HUES48 (cell line): ENCODE measurements at regions not wholly inside any gene's neighbourhood (a gene's known extent, or its start where the extent isn't known, plus 50 kb on each side); places are given as distances from the start of the nearest gene placed in this dataset.

ENCODE experiments used
- H3K27ac ChIP-seq: one replicate; pipeline ENCODE4 v1.7.0; 2013; ENCODE audit warnings: low read depth, low read length, inconsistent platforms
- H3K27me3 ChIP-seq: 2 replicates; pipeline ENCODE4 v1.6.1; 2013; ENCODE audit warnings: mild to moderate bottlenecking, low read length; ENCODE audit not compliant: control insufficient read depth, insufficient read depth
- H3K36me3 ChIP-seq: 2 replicates; pipeline ENCODE4 v1.6.1; 2013; ENCODE audit warnings: low read length; ENCODE audit not compliant: control insufficient read depth, insufficient read depth
- H3K4me1 ChIP-seq: 2 replicates; pipeline ENCODE4 v1.6.1; 2013; ENCODE audit warnings: mild to moderate bottlenecking, low read length; ENCODE audit not compliant: control insufficient read depth, insufficient read depth
- H3K4me3 ChIP-seq: 2 replicates; pipeline ENCODE4 v1.5.1; 2013; ENCODE audit warnings: mild to moderate bottlenecking, low read depth, low read length
- H3K9ac ChIP-seq: 2 replicates; pipeline ENCODE4 v1.6.1; 2013; ENCODE audit warnings: mild to moderate bottlenecking, low read depth, low read length, moderate library complexity
- H3K9me3 ChIP-seq: 2 replicates; pipeline ENCODE4 v1.6.1; 2013; ENCODE audit warnings: low read length; ENCODE audit not compliant: control insufficient read depth, insufficient read depth

- H3K36me3 ChIP-seq, result no peaks in the 10 kb centered on the region
- H3K4me1 ChIP-seq, result peaks cover 9% of the 10 kb centered on the region; the same call in 1 of the 2 replicates
- no peak overlapping the region for H3K4me3 ChIP-seq
- no peak overlapping the region for H3K9ac ChIP-seq
- H3K27me3 ChIP-seq, result no peaks in the 10 kb centered on the region
- no peaks in the 10 kb centered on the region for H3K9me3 ChIP-seq
- no peak overlapping the region for H3K27ac ChIP-seq
Measured at GRCh38 chr2:177078855-177079254, 133.7 kb upstream of the HNRNPA3 start.

GRCh38 chr2:177080746-177081284 lies 131.8 kb upstream of the HNRNPA3 start:
- Histone ChIP-seq H3K9ac (no peak overlapping the region), H3K36me3 (no peaks in the 10 kb centered on the region), H3K27me3 (no peaks in the 10 kb centered on the region), H3K9me3 (no peaks in the 10 kb centered on the region), H3K27ac (no peak overlapping the region), H3K4me3 (no peak overlapping the region), H3K4me1 (peaks cover 9% of the 10 kb centered on the region; the same call in 1 of the 2 replicates)

GRCh38 chr2:177084607-177085006 lies 128.0 kb upstream of the HNRNPA3 start:
- no peaks in the 10 kb centered on the region for H3K27me3 ChIP-seq
- no peak overlapping the region for H3K9ac ChIP-seq
- no peaks in the 10 kb centered on the region for H3K36me3 ChIP-seq
- no peak overlapping the region for H3K4me3 ChIP-seq
- no peaks in the 10 kb centered on the region for H3K4me1 ChIP-seq
- H3K9me3 ChIP-seq, result no peaks in the 10 kb centered on the region
- no peak overlapping the region for H3K27ac ChIP-seq

GRCh38 chr2:177088529-177088928 lies 124.1 kb upstream of the HNRNPA3 start:
- no peaks in the 10 kb centered on the region for H3K9me3 ChIP-seq
- no peaks in the 10 kb centered on the region for H3K36me3 ChIP-seq
- no peaks in the 10 kb centered on the region for H3K4me1 ChIP-seq
- H3K27ac ChIP-seq, result no peak overlapping the region
- H3K27me3 ChIP-seq, result no peaks in the 10 kb centered on the region
- no peak overlapping the region for H3K9ac ChIP-seq
- no peak overlapping the region for H3K4me3 ChIP-seq

GRCh38 chr2:177090967-177091366 lies 121.6 kb upstream of the HNRNPA3 start:
- no peaks in the 10 kb centered on the region for H3K36me3 ChIP-seq
- H3K4me1 ChIP-seq, result no peaks in the 10 kb centered on the region
- no peaks in the 10 kb centered on the region for H3K9me3 ChIP-seq
- no peak overlapping the region for H3K9ac ChIP-seq
- H3K27me3 ChIP-seq, result no peaks in the 10 kb centered on the region
- no peak overlapping the region for H3K27ac ChIP-seq
- H3K4me3 ChIP-seq, result no peak overlapping the region

GRCh38 chr2:177093371-177093770 lies 119.2 kb upstream of the HNRNPA3 start:
- Histone ChIP-seq H3K27me3 (no peaks in the 10 kb centered on the region), H3K27ac (no peak overlapping the region), H3K4me1 (no peaks in the 10 kb centered on the region), H3K4me3 (no peak overlapping the region), H3K9me3 (no peaks in the 10 kb centered on the region), H3K9ac (no peak overlapping the region), H3K36me3 (no peaks in the 10 kb centered on the region)

- no peak overlapping the region for H3K4me3 ChIP-seq
- no peak overlapping the region for H3K27ac ChIP-seq
- H3K27me3 ChIP-seq, result no peaks in the 10 kb centered on the region
Measured at GRCh38 chr2:177098001-177098613, 114.5 kb upstream of the HNRNPA3 start.

GRCh38 chr2:177101930-177102329 lies 110.7 kb upstream of the HNRNPA3 start:
- H3K4me1 ChIP-seq, result no peaks in the 10 kb centered on the region

More at GRCh38 chr2:177098001-177098613, 114.5 kb upstream of the HNRNPA3 start:
- H3K9me3 ChIP-seq, result peaks cover 2% of the 10 kb centered on the region; the same call in 1 of the 2 replicates
- no peak overlapping the region for H3K9ac ChIP-seq
- no peaks in the 10 kb centered on the region for H3K36me3 ChIP-seq
- no peaks in the 10 kb centered on the region for H3K4me1 ChIP-seq

GRCh38 chr2:177106212-177106611 lies 106.4 kb upstream of the HNRNPA3 start:
- no peaks in the 10 kb centered on the region for H3K27me3 ChIP-seq
- H3K4me3 ChIP-seq, result no peak overlapping the region
- no peaks in the 10 kb centered on the region for H3K4me1 ChIP-seq
- no peak overlapping the region for H3K9ac ChIP-seq
- no peak overlapping the region for H3K27ac ChIP-seq
- peaks cover 6% of the 10 kb centered on the region; the same call in 1 of the 2 replicates for H3K9me3 ChIP-seq
- no peaks in the 10 kb centered on the region for H3K36me3 ChIP-seq

More at GRCh38 chr2:177101930-177102329, 110.7 kb upstream of the HNRNPA3 start:
- Histone ChIP-seq H3K9me3 (peaks cover 6% of the 10 kb centered on the region; the same call in 1 of the 2 replicates), H3K27ac (no peak overlapping the region), H3K9ac (no peak overlapping the region), H3K27me3 (no peaks in the 10 kb centered on the region), H3K4me3 (no peak overlapping the region), H3K36me3 (no peaks in the 10 kb centered on the region)

GRCh38 chr2:177108890-177109289 lies 103.7 kb upstream of the HNRNPA3 start:
- H3K27me3 ChIP-seq, result no peaks in the 10 kb centered on the region
- H3K4me3 ChIP-seq, result no peak overlapping the region
- H3K9ac ChIP-seq, result no peak overlapping the region
- H3K27ac ChIP-seq, result no peak overlapping the region
- H3K4me1 ChIP-seq, result no peaks in the 10 kb centered on the region
- no peaks in the 10 kb centered on the region for H3K9me3 ChIP-seq
- no peaks in the 10 kb centered on the region for H3K36me3 ChIP-seq

GRCh38 chr2:177114712-177115111 lies 97.9 kb upstream of the HNRNPA3 start:
- H3K4me3 ChIP-seq, result no peak overlapping the region

More at GRCh38 chr2:177114712-177115111, 97.9 kb upstream of the HNRNPA3 start:
- Histone ChIP-seq H3K9me3 (no peaks in the 10 kb centered on the region), H3K4me1 (peaks cover 12% of the 10 kb centered on the region), H3K36me3 (no peaks in the 10 kb centered on the region), H3K27me3 (no peaks in the 10 kb centered on the region), H3K9ac (no peak overlapping the region), H3K27ac (no peak overlapping the region)
